ENCODE measurements at regions not wholly inside any gene's neighbourhood (a gene's known extent, or its start where the extent isn't known, plus 50 kb on each side); places are given as distances from the start of the nearest gene placed in this dataset.

GRCh38 chr11:15591112-15591537, 476.4 kb downstream of the INSC start:
- TF ChIP-seq CTCF (conservative IDR thresholded peaks at IDR 0.05; ENCODE audit: low read length) (no peak), EZH2phosphoT487 (IDR thresholded peaks at IDR 0.05; ENCODE audit: borderline replicate concordance) (no peak)
